ENCODE measurements at regions not wholly inside any gene's neighbourhood (a gene's known extent, or its start where the extent isn't known, plus 50 kb on each side); places are given as distances from the start of the nearest gene placed in this dataset.
A peak's percentile ranks its signal among the peaks of the same experiment; 100 is the strongest.

- no peak for DNase-seq
Observed at GRCh38 chr4:71247706-71248105, 91.1 kb upstream of the SLC4A4 start.

- no peak for DNase-seq
Observed at GRCh38 chr4:71251261-71251660, 87.6 kb upstream of the SLC4A4 start.

DNA sequence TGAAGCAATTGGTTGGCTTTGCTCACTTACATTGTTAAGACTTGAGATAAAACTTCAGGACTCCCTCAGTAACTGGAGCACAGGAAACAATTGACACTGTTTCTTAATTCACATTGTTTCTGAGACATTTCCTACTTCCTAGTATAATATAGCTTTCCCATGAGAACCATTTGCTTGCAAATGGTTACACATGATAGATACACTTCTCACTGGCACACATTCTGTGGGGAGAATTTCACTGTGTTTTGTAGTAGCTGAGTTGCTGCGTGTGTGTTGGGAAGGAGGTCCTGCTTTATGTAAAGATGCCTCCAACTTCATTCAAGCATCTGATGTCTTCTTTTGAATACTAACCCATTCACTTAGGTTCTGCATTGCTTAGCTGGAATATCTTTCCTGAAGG is 85.3 kb upstream of the SLC4A4 start:
- DNase-seq: no peak

DNA sequence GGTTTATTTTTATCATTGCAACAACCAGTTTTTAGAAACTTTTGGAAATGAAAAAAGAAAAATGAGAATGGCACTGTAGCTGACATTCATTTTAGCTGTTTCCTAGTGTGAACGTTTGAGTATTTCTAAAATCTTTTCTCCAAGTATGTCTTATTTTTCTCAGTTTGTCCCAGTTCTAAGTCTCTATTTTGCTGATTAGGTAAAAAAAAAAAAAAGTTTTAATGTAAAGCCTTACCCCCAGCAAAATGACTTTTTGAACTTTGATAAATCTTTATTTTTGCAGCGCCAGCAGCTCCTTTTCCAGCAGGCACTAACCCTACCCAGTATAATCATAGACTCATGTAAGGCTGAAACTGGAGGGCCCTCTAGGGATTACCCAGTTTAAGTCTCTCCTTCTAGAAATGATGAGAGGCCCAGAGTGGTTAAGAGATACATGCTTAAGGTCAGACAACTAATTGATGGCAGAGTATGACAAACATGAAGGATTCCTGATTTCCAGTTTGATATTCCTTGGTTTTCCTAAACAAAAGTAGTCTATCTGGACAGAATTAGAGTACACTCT is 84.3 kb upstream of the SLC4A4 start:
- no peak for DNase-seq

DNA sequence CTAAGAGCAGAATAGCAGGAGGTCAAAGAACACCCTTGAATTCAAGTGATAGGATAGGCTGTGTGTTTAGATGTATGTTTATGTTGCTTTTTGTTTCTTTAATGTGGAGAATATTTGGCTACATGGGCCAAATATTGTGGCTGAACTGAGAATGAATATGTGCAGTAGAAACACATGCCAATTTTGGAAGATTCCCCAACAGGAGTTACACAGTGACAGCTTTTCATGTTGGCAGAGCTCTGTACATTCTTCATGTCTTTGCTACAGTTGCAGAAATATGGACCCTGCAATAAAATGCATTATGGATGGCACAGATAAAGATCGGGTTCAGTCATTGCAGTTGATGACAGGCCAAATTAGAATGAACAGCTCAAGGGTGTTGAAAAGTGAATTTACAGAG is 82.8 kb upstream of the SLC4A4 start:
- no peak for DNase-seq

DNA sequence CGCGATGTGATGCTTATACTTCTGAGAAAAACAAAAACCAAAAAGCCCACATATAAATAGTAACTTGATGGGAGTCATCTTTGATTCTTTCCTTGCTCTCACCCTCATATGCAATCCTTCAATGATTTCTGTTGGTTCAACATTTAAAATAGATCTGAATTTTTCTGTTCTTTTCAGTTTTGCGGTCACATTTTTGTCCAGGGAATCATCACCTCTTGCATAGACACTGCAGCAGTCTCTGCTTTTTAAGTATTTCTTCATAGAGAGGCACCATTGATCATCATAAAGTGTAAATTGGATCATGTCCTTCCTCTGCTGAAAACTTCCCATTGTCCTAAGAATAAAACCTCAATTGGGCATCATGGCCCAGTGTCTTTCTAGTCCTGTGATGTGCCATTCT is 81.1 kb upstream of the SLC4A4 start:
- DNase-seq: no peak

GRCh38 chr4:71258323-71258722 is 80.5 kb upstream of the SLC4A4 start:
- no peak for DNase-seq

GRCh38 chr4:71259280-71259679 is 79.5 kb upstream of the SLC4A4 start:
- no peak for DNase-seq

- no peak for DNase-seq
Observed at GRCh38 chr4:71259911-71260331, 78.9 kb upstream of the SLC4A4 start.

DNA sequence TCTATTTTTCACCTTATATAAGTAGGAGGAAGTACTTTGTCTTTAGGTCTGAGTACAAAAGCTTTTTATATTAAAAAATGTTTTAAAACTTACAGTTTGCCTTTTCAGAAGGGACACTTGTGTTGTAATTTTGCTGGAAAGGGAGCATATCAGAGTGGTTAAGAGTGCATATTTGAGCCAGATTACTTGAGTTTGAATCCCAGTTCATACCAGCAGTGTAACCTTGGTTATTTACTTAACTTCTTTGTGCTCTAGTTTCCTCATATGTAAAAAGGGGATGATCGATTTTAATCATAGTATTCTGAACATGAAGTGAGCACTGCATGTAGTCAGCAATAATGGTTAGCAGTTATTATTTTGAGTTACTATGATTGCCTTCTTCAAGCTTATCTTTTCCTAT is 78.3 kb upstream of the SLC4A4 start:
- DNase-seq: no peak

DNA sequence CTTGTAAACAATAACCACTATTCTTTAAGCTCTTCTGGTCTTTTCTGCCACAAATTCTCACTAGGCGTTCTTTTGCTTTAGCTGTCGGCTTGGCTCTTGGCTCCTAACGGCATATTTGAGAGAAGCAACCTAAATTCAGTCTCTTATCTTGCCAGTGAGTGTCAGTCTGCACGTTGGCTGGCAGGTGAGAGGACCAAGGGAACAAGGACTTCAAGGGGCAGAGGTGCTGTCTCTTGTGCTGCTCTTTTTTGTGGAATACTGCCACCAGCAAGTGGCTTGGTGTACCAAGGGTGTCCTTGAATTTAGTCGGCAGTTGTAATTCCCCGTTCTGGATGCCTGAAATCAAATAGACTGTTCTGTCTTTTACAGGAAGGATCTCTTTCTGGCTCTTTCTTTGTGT is 77.8 kb upstream of the SLC4A4 start:
- no peak for DNase-seq

DNA sequence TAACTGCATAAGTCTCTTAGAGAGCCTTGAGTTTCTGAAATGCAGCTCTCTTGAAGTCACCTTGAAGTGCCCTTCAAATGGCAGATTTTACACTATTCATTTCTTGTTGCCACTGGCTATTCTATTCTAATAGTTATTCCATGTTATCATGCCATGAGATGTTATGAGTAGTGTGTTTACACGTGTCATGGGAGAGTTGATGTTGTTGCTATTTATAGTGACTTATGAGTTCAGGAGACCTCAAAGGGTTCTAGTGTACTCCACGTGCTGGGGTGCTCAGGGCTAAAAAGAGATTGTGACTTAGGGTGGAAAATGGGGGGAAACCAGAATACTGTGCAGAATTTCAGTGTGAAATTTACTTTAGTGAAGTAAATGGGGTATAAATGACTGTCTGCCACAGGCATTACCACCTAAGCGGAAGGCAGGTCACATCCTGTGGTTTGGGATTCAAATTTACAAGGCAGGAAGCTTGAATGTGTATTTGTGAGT is 77.1 kb upstream of the SLC4A4 start:
- peak; percentile 46 for DNase-seq

DNA sequence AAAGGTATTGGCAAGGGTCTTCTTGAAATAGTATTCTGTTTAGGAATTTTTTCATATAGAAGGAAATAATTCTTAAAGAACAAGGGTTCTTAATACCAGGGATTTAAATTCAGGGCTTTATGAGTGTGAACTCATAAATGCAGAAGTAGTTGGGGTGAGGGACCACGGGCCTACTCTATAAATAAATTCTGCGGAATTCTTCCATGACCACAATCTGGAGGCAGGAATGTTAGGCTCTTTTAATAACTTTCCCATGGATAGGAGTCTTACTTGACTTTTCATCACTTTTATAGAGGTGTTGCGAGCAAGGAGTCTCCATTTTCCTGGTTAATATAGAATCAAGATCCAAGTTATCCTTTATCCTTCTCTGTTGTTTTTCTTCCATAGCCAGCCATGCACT is 76.7 kb upstream of the SLC4A4 start:
- DNase-seq: no peak

- no peak for DNase-seq
Observed at GRCh38 chr4:71266090-71266794, 72.6 kb upstream of the SLC4A4 start.

DNA sequence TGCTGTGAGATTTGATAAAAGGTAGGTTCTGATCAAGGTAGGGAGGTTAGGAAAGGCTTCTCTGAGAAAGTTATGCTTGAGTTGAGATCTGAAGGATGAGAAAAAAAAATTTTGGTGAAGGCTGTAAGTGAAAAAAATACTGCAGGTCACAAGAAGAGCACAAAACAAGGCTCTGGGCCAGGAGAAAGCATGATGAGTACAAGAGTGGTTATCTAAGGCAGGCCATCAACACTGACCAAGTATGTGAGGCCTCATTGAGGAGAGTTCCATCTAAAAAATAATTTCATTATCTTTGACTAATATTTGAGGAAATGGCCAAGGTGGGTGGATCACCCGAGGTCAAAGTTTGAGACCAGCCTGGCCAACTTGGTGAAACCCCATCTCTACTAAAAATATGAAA is 71.6 kb upstream of the SLC4A4 start:
- no peak for DNase-seq

DNA sequence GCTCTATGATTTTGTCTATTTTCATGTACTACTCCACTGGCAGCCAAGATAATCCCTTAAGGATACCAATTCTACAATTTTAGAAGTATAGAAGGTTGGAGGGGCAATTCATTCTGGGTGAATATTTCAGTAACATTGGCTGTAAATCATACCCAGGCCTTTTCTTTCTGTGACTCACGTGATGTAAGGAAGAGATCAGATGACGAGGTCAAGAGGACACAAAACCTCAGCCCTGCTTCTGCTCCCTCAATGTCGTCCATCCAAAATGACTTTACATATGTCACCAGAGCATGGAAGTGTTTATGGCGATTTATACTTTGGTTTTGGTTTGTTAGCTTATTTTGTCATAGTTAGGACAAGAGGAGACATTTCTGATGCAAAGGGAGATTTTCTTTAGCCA is 70.7 kb upstream of the SLC4A4 start:
- DNase-seq: no peak

- no peak for DNase-seq
Observed at GRCh38 chr4:71269233-71269632, 69.6 kb upstream of the SLC4A4 start.

- no peak for DNase-seq
Observed at GRCh38 chr4:71270901-71271300, 67.9 kb upstream of the SLC4A4 start.

DNA sequence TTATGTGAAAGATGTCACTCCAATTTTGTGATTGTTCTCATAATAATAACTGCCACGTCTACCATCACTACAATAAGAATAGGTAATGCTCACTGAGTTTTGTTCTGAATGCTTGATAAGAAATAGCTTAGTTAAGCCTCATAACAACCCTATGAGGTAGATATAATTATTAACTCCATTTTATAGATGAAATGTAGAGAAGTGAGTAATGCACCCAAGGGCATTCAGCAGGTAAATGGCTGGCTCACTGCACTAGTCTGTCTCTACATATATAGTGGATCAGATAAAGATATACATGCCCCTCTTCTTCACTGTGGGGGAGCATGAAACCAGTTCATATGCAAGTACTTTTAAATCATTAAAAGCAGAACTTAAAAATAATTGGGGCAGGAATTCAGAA is 65.8 kb upstream of the SLC4A4 start:
- DNase-seq: no peak

DNA sequence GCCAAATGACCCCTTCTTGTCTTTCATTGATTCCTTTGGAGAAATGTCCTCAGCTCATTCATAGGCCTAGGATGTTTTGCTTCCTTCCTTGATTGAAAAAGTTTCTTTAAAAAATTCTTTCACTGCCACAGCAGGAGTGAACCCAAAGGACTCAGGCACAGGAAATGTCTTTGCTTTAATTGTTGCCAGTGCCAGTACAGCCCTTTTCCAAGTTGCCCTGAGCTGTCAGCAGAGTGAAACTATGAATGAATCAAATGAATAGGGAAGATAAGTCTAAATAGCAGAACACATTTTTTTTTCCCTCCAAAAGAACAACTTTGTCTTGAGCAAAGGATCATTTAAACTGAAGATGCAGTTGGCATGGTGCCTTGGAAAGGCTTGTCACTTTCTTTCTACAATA is 63.8 kb upstream of the SLC4A4 start:
- DNase-seq: no peak

DNA sequence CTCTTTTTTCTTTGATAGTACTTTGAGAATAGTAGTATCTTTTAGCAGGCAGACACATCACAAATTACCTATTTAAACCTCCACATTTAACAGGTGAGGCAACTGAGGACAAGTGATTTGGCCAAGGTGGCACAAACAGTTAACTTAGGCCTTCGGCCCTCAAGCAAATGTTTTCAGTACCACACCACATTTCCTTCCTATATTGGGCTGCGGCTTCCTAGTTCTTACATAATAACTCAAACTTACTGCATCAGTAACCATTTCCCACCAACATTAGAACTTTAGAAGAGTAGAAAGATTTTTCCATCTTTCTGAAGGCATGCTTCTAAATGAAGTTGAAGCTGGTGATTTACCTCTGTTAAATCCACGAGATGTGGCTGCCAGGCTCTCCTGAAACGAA is 63.2 kb upstream of the SLC4A4 start:
- no peak for DNase-seq

- DNase-seq: no peak
Observed at GRCh38 chr4:71277353-71277752, 61.5 kb upstream of the SLC4A4 start.

DNA sequence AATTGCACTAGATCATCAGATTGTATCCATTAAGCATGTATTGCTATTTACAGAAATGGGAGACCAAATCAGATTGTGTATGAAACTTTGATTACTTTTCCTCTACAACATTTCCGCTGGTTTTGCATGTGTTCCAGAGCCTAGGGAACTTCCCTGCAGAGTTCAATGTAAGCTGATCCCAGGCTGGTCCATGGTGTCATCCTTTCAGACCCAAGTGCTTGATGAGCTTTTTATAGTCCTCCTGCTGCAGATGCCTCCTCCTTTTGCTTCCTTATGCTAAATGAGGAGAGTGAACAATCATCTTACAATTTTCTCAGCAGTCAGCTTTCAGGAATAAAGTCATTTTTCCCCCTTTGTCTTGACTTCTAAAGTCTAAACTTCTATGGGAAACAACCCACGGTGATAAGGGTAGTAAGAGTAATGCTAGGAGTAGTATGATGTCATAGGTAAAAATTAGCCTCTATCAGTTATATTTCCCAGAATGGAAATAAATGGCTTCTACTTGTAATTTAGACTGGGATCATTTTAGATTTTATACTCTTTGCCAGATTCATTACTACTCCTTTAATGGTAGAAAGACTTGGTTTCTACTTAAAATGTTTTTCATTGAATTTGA is 55.1 kb upstream of the SLC4A4 start:
- DNase-seq: no peak

- DNase-seq: no peak
Observed at GRCh38 chr4:71287305-71287704, 51.5 kb upstream of the SLC4A4 start.

DNA sequence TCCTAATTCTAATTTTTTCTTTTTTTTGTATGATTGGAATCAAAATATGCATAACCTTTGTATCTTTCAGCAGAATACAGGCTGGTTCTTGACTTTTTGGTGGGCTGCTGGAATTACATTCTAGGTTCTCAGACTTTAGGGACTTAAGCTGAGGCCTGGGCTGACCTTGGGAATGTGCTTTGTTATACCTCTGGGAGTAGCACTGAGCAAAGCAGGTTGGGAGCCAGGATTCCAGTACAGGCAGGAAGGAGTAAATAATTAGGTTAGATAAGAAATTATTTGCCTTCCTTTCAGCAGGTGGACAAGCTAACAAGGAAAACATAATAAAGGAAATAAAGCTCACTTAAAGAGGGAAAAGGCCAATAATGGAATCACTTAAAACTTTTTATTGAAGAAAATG is 49.9 kb upstream of the SLC4A4 start:
- no peak for DNase-seq
